Suprapubic skin (tissue), 4 donors: ENCODE measurements at regions not wholly inside any gene's neighbourhood (a gene's known extent, or its start where the extent isn't known, plus 50 kb on each side); places are given as distances from the start of the nearest gene placed in this dataset.

Source experiments
- EP300 ChIP-seq: sonication (generic); formaldehyde crosslinking; IDR thresholded peaks from one replicate; pipeline ENCODE4 v1.6.1; 2017; ENCODE audit warnings: antibody characterized with exemption
- POLR2A ChIP-seq, 2 donors: fragments of 450-650 bp; IDR thresholded peaks; one replicate each; pipeline ENCODE4 v1.6.1; 2017; ENCODE audit warnings: antibody characterized with exemption in 2 of 2, mild to moderate bottlenecking in 2 of 2, moderate library complexity in 2 of 2
- POLR2AphosphoS5 ChIP-seq, 3 donors: sonication (generic); formaldehyde crosslinking; IDR thresholded peaks; one replicate each; pipeline ENCODE4 v1.6.1; 2017; ENCODE audit warnings: antibody characterized with exemption in 3 of 3
- TF ChIP-seq, protein P1 (sequence below), 2 donors: fragments of 200-600 bp in 1 of 2; fragments of 450-650 bp in 1 of 2; sonication (generic) in 1 of 2; IDR thresholded peaks; one replicate each; pipeline ENCODE4 v1.5.1; 2016 to 2019; ENCODE audit warnings: antibody characterized with exemption in 2 of 2, mild to moderate bottlenecking in 1 of 2, moderate library complexity in 1 of 2

DNA sequence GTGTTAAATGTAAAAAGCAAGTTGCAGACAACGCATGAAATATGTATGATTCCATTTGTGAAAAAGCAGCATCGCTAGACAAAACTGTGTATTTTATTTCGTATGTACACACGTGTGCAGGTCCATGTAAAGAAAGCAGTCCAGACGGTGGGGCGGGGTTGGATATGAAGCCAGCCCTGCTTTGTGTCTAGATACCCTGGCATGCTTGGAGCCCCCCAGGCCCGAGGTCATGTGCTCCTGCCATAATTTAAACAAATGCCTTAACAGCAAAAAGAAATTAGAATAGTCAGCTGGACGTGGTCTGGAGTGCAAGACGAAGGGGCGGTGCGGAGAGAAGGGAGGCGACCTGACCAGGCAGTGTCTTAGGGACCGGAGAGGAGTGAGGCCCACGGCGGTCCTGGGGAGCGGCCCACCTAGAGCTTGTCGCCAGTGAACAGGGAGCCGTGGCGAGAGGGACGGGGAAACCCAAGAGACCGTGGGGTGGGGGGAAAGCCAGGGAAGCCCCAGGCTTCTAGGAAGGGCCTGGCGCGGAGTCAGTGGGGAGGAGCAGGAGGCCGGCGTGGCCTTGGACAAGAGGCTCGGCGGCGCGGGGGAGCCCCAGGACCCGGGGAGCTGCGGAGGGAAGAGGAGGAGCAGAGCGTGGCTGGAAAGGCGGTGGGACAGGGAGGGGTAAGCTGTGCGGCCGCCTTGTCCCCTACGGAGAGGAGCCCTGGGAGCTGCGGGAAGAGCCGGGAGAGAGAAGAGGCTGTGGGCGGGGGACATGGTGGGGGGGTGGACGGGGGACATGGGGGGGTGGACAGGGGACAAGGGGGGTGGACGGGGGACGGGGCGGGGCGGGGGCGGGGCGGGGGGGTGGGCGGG, 118.5 kb upstream of the C14orf180 start:
- TF ChIP-seq POLR2A (IDR thresholded peaks at IDR 0.05) (no peak), POLR2AphosphoS5 (IDR thresholded peaks at IDR 0.05) (no peak), EP300 (no peak)
- TF ChIP-seq, protein P1, sequence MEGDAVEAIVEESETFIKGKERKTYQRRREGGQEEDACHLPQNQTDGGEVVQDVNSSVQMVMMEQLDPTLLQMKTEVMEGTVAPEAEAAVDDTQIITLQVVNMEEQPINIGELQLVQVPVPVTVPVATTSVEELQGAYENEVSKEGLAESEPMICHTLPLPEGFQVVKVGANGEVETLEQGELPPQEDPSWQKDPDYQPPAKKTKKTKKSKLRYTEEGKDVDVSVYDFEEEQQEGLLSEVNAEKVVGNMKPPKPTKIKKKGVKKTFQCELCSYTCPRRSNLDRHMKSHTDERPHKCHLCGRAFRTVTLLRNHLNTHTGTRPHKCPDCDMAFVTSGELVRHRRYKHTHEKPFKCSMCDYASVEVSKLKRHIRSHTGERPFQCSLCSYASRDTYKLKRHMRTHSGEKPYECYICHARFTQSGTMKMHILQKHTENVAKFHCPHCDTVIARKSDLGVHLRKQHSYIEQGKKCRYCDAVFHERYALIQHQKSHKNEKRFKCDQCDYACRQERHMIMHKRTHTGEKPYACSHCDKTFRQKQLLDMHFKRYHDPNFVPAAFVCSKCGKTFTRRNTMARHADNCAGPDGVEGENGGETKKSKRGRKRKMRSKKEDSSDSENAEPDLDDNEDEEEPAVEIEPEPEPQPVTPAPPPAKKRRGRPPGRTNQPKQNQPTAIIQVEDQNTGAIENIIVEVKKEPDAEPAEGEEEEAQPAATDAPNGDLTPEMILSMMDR (IDR thresholded peaks at IDR 0.05): no peak
